Colonic mucosa (tissue), 4 donors: ENCODE measurements at regions not wholly inside any gene's neighbourhood (a gene's known extent, or its start where the extent isn't known, plus 50 kb on each side); places are given as distances from the start of the nearest gene placed in this dataset.

ENCODE experiments used
- DNase-seq: peaks from one replicate; pipeline ENCODE4 v3.0.0-alpha.2; 2020
- H3K27ac ChIP-seq: fragments of 200-600 bp; one replicate; pipeline ENCODE4 v1.8.0; 2021
- H3K27me3 ChIP-seq: fragments of 200-600 bp; one replicate; pipeline ENCODE4 v1.8.0; 2021
- H3K36me3 ChIP-seq: fragments of 200-600 bp; one replicate; pipeline ENCODE4 v1.8.0; 2021
- H3K4me1 ChIP-seq: fragments of 200-600 bp; one replicate; pipeline ENCODE4 v1.8.0; 2021; ENCODE audit warnings: mild to moderate bottlenecking
- H3K4me3 ChIP-seq: fragments of 200-600 bp; one replicate; pipeline ENCODE4 v1.8.0; 2021
- H3K9ac ChIP-seq, 2 donors: one replicate each; pipeline ENCODE4 v1.7.0; 2013; ENCODE audit warnings: control low read depth in 2 of 2, low read depth in 2 of 2, low read length in 2 of 2
- H3K9me3 ChIP-seq: fragments of 200-600 bp; one replicate; pipeline ENCODE4 v1.8.0; 2021
- CTCF ChIP-seq: fragments of 200-600 bp; IDR thresholded peaks from one replicate; pipeline ENCODE4 v1.8.0; 2022; ENCODE audit warnings: antibody characterized with exemption, mild to moderate bottlenecking
- intact Hi-C: fragments of 100-400 bp; cut with DNase I; formaldehyde crosslinking; loops from one replicate; pipeline ENCODE4 v1.14.1; 2022
- donor health status: healthy.
- donor health status: DM: no; HTN: no; CAD: no.
- donor health status: DM: no; HTN: no; CAD: no.

GRCh38 chr2:63678551-63678950 is 89.8 kb downstream of the MDH1 start:
- Histone ChIP-seq H3K9me3 (no peaks in the 10 kb centered on the region), H3K4me3 (no peak overlapping the region), H3K4me1 (no peaks in the 10 kb centered on the region), H3K36me3 (no peaks in the 10 kb centered on the region), H3K9ac (no peak overlapping the region), H3K27ac (no peak overlapping the region), H3K27me3 (no peaks in the 10 kb centered on the region)
- TF ChIP-seq CTCF, result no peak
- DNase-seq, result no peak
- intact Hi-C loops, result no loop called here

- Histone ChIP-seq H3K9me3 (no peaks in the 10 kb centered on the region), H3K4me3 (no peak overlapping the region), H3K9ac (no peak overlapping the region), H3K4me1 (no peaks in the 10 kb centered on the region), H3K27me3 (no peaks in the 10 kb centered on the region), H3K27ac (no peak overlapping the region), H3K36me3 (no peaks in the 10 kb centered on the region)
- intact Hi-C loops, result no loop called here
- TF ChIP-seq CTCF, result no peak
- no peak for DNase-seq
Observed at GRCh38 chr2:63679252-63679855, 90.6 kb downstream of the MDH1 start.

GRCh38 chr2:63680455-63680854 is 91.7 kb downstream of the MDH1 start:
- no peak for TF ChIP-seq CTCF
- intact Hi-C loops, result no loop called here
- H3K9ac ChIP-seq, result no peak overlapping the region

GRCh38 chr2:63681896-63682295 is 93.1 kb downstream of the MDH1 start:
- H3K9me3 ChIP-seq, result no peaks in the 10 kb centered on the region
- H3K27ac ChIP-seq, result no peak overlapping the region
- no peaks in the 10 kb centered on the region for H3K36me3 ChIP-seq
- no peaks in the 10 kb centered on the region for H3K4me1 ChIP-seq
- TF ChIP-seq CTCF, result no peak
- DNase-seq, result no peak
- H3K27me3 ChIP-seq, result no peaks in the 10 kb centered on the region
- H3K4me3 ChIP-seq, result no peak overlapping the region
- intact Hi-C loops, result no loop called here
- no peak overlapping the region for H3K9ac ChIP-seq

More at GRCh38 chr2:63680455-63680854, 91.7 kb downstream of the MDH1 start:
- Histone ChIP-seq H3K27me3 (no peaks in the 10 kb centered on the region), H3K9me3 (no peaks in the 10 kb centered on the region), H3K4me1 (no peaks in the 10 kb centered on the region), H3K4me3 (no peak overlapping the region), H3K36me3 (no peaks in the 10 kb centered on the region), H3K27ac (no peak overlapping the region)
- DNase-seq, result no peak

GRCh38 chr2:63692002-63692606 is 103.3 kb downstream of the MDH1 start:
- no peaks in the 10 kb centered on the region for H3K9me3 ChIP-seq
- no peaks in the 10 kb centered on the region for H3K4me1 ChIP-seq
- intact Hi-C loops, result loop anchor here (5.0 kb wide), 1 partner anchor 165 kb away; no protein-coding TSS in a partner anchor
- peak; percentile 43 for TF ChIP-seq CTCF
- H3K36me3 ChIP-seq, result no peaks in the 10 kb centered on the region
- peak; percentile 31 for DNase-seq
- no peak overlapping the region for H3K9ac ChIP-seq
- no peaks in the 10 kb centered on the region for H3K27me3 ChIP-seq
- H3K4me3 ChIP-seq, result no peak overlapping the region
- H3K27ac ChIP-seq, result no peak overlapping the region
